GM13976 (cell line): ENCODE measurements at regions not wholly inside any gene's neighbourhood (a gene's known extent, or its start where the extent isn't known, plus 50 kb on each side); places are given as distances from the start of the nearest gene placed in this dataset.
"Not testable (repeated sequence)": the region's sequence is repeated elsewhere in the genome, so short reads cannot be mapped to it uniquely, and the experiment has no call there.

Experiments
- DNase-seq: peaks from one replicate; pipeline ENCODE4 v3.0.0; 2012; ENCODE audit warnings: low spot score
- in situ Hi-C: fragments of 300-500 bp; cut with MboI; formaldehyde crosslinking; loops from one replicate; pipeline ENCODE4 v1.12.0; 2022; ENCODE audit warnings: low sequenced_read_pairs, mixed read lengths, inconsistent platforms; ENCODE audit not compliant: unreplicated experiment
- TF ChIP-seq, protein P1 (sequence below): IDR thresholded peaks from 2 replicates; pipeline ENCODE4 v1.5.1; 2012; ENCODE audit warnings: borderline replicate concordance, mild to moderate bottlenecking; ENCODE audit not compliant: insufficient read depth; ENCODE audit errors: extremely low read depth, missing control alignments, control extremely low read depth

DNA sequence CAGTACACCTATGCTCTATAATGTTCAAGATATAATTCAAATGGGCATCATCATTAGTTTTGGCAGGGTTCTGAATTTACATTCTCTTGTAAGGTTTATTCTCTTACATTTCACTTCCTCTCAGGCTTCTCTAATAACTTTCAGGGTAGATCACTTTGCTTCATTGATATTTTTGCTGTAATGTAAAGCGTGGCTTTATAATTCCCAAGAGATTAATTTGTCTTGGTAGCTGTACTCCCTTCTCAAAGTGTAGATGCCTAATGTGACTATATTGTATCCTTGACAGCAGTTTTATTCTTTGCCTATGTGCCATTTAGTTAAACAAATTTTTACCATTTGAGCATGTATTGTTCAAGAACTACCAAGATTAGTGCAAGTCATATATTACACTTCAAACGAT, 889.1 kb downstream of the TAF11L14 start:
- in situ Hi-C loops: no loop called here
- no peak for DNase-seq
- TF ChIP-seq, protein P1, sequence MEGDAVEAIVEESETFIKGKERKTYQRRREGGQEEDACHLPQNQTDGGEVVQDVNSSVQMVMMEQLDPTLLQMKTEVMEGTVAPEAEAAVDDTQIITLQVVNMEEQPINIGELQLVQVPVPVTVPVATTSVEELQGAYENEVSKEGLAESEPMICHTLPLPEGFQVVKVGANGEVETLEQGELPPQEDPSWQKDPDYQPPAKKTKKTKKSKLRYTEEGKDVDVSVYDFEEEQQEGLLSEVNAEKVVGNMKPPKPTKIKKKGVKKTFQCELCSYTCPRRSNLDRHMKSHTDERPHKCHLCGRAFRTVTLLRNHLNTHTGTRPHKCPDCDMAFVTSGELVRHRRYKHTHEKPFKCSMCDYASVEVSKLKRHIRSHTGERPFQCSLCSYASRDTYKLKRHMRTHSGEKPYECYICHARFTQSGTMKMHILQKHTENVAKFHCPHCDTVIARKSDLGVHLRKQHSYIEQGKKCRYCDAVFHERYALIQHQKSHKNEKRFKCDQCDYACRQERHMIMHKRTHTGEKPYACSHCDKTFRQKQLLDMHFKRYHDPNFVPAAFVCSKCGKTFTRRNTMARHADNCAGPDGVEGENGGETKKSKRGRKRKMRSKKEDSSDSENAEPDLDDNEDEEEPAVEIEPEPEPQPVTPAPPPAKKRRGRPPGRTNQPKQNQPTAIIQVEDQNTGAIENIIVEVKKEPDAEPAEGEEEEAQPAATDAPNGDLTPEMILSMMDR: no peak

DNA sequence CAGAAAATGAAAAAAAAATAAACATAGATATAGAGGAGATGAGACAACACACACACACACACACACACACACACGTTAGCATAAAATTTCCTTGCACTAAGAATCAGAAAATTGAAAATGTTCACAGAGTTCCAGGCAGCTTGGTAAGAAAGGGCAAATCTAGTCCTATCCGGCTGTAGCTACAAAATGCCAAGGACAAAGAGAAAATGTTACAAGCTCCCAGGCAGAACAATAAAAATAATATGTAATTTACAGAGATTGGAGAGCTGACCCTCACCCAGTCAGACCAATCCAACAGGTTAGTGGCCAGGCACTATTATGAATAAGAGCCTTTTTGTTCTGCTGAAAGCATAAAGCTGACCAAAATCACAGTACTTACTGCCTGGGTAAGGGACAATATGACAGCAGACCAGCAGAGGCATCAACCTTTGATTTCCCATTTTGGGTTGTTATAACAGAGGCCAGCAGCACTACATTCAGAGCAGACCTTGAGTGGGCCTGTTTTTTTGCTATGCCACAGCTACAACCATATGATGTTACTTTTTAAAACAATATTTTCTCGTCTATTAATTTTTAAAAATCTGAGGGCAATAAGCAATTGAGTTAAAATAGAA, 892.6 kb downstream of the TAF11L14 start:
- DNase-seq: no peak
- in situ Hi-C loops: no loop called here
- TF ChIP-seq, protein P1: no peak

DNA sequence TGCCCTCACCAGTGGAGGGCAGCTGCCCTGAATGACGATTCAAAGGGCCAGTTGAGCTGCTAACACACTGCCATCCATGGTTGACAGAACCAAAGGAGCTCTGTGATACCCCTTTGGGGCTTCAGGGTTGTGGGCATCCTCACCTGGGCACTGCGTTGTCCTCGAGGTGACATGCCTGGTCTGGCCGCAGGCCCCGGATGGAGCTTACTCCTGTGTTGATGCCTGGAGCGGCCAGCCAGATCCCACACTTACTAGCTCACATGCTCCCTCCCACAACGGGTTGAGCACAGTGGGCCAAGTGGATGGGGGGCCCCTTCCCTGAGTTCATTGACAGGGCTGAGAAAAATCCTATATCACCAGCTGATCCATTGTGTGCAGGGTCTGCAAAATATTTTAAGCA, 898.9 kb downstream of the TAF11L14 start:
- TF ChIP-seq, protein P1: no peak
- in situ Hi-C loops: no loop called here
- DNase-seq: no peak

DNA sequence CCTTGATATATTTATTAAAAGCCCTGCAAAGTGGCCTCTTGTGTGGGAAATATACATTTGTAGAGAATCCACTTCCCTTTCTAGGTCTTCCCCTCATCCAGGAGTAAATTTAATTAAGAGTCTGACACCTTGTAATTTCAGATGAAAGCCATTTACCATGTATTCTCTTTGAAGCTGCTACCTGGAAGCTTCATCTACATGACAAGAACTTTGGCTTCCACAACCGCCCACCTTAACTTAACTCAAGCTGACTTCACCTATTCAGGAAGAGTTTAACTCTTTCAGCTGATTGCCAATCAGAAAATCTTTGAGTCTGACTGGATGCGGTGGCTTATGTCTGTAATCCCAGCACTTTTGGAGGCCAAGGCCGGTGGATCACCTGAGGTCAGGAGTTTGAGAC, 899.9 kb downstream of the TAF11L14 start:
- TF ChIP-seq, protein P1: no peak
- in situ Hi-C loops: no loop called here
- DNase-seq: no peak

DNA sequence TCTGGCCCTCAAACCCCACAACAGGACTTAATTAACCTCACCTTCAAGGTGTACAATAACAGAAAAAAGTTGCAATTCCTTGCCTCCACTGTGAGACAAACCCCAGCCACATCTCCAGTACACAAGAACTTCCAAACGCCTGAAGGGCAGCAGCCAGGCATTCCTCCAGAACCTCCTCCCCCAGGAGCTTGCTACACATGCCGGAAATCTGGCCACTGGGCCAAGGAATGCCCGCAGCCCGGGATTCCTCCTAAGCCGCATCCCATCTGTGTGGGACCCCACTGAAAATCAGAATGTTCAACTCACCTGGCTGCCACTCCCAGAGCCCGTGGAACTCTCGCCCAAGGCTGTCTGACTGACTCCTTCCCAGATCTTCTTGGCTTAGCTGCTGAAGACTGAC, 901.5 kb downstream of the TAF11L14 start:
- in situ Hi-C loops, DNase-seq: not testable (repeated sequence)

DNA sequence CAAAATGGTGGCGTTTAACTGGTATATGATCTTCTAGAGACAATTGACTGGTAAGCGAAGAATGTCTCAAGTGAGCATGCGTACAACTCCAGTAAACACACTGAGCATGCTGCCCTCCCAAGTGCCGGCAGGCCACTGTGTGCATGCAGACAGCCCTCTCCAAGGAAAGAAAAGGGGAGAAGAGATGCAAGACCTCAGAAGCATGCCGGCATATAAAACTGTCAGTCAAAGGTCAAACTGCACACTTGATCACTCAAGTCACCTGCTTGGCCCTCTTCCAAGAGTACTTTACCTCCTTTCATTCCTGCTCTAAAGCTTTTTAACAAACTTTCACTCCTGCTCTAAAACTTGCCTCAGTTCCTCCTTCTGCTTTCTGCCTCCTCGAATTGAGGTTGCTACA, 910.2 kb downstream of the TAF11L14 start:
- DNase-seq: no peak
- TF ChIP-seq, protein P1: no peak
- in situ Hi-C loops: no loop called here

DNA sequence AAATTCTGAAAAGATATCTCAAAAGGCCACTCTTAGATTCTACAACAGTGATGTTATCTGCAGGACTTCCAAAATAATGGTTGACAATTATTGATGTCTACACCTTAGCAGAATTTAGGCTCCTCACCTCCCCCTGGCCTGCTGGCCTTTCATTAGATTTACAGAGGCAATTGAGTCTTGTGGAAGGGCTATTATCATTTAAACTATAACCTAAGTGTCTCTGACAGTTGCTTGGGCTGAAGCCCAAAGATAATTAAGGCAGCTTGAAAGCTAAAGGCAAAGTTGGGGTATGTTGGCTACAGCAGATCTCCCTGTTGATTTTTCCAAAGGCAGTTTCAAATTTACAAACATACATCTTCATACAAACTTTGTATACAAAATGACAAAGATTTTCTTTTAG, 912.3 kb downstream of the TAF11L14 start:
- in situ Hi-C loops: no loop called here
- no peak for DNase-seq
- TF ChIP-seq, protein P1: no peak

DNA sequence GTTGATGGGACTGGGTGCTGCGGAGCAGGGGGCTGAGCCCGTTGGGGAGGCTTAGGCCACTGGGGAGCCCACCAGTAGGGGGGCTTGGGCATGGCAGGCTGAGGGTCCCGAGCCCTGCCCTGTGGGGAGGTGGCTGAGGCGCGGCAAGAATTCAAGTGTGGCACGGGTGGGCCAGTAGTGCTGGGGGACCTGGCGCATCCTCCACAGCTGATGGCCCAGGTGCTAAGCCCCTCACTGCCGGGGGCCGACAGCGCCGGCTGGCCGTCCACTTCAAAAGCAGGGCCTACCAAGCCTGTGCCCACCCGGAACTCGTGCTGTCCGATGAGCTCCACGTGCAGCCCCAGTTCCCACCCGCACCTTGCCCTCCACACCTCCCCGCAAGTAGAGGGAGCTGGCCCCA, 917.5 kb downstream of the TAF11L14 start:
- in situ Hi-C loops: no loop called here
- no peak for DNase-seq
- TF ChIP-seq, protein P1: no peak
